ENCODE measurements at regions not wholly inside any gene's neighbourhood (a gene's known extent, or its start where the extent isn't known, plus 50 kb on each side); places are given as distances from the start of the nearest gene placed in this dataset.

DNA sequence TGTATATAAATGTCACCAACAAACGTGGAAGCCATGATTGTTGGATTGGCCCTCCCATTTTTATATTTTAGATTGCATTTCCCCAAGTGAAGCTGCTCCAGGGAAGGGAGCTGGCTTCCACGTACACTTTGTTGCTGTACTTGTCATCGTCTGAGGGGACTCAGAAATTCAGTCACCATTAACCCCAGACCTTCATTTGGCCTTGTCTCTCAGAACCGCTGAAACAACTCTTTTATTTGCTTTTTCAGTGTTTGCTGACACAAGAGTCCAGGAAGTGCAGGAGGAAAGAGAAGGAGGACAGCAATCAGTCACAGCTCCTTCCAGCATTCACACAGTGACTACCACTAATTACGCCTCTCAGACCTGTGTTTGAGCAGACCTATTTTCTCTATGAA lies 276.5 kb downstream of the TBL1XR1 start:
- TF ChIP-seq CTCF (IDR thresholded peaks at IDR 0.05 in 4 of 5, conservative IDR thresholded peaks at IDR 0.05 in 1 of 5) = no peak
- no peak for TF ChIP-seq POLR2A (IDR thresholded peaks at IDR 0.05)

Measured in gastrocnemius medialis (tissue), 4 donors.